Vagina (tissue), 2 donors: ENCODE measurements at regions not wholly inside any gene's neighbourhood (a gene's known extent, or its start where the extent isn't known, plus 50 kb on each side); places are given as distances from the start of the nearest gene placed in this dataset.
A peak's percentile ranks its signal among the peaks of the same experiment; 100 is the strongest.
"Not testable (repeated sequence)": the region's sequence is repeated elsewhere in the genome, so short reads cannot be mapped to it uniquely, and the experiment has no call there.

ENCODE experiments used
- DNase-seq, 2 donors: peaks; one replicate each; pipeline ENCODE4 v3.0.0-alpha.2; 2017; ENCODE audit errors: extremely low spot score in 2 of 2
- H3K27ac ChIP-seq: fragments of 200-600 bp; sonication (generic); one replicate; pipeline ENCODE4 v1.5.1; 2019
- H3K27me3 ChIP-seq: fragments of 200-600 bp; sonication (generic); one replicate; pipeline ENCODE4 v1.5.1; 2019
- H3K36me3 ChIP-seq, 2 donors: fragments of 200-600 bp; sonication (generic); one replicate each; pipeline ENCODE4 v1.5.1; 2017 to 2019
- H3K4me1 ChIP-seq: fragments of 200-600 bp; sonication (generic); one replicate; pipeline ENCODE4 v1.5.1; 2019
- H3K4me3 ChIP-seq, 2 donors: fragments of 200-600 bp; sonication (generic); 1 replicate in 1 of 2; 2 replicates in 1 of 2; pipeline ENCODE4 v1.5.1; 2016 to 2019
- H3K9me3 ChIP-seq: fragments of 200-600 bp; sonication (generic); one replicate; pipeline ENCODE4 v1.5.1; 2019
- CTCF ChIP-seq, 3 experiments: fragments of 450-650 bp in 2 of 3; fragments of 200-600 bp in 1 of 3; sonication (generic) in 1 of 3; IDR thresholded peaks; one replicate each; pipeline ENCODE4 v1.5.1; 2017 to 2019; ENCODE audit warnings: antibody characterized with exemption in 3 of 3, mild to moderate bottlenecking in 2 of 3, moderate library complexity in 2 of 3
- POLR2A ChIP-seq, 2 donors: fragments of 450-650 bp; IDR thresholded peaks; one replicate each; pipeline ENCODE4 v1.6.1; 2017; ENCODE audit warnings: antibody characterized with exemption in 2 of 2, mild to moderate bottlenecking in 2 of 2, moderate library complexity in 2 of 2
- POLR2AphosphoS5 ChIP-seq, 2 donors: sonication (generic); formaldehyde crosslinking; IDR thresholded peaks; one replicate each; pipeline ENCODE4 v1.9.0; 2017; ENCODE audit warnings: antibody characterized with exemption in 2 of 2, mild to moderate bottlenecking in 2 of 2, low read depth in 1 of 2; ENCODE audit not compliant: insufficient read depth in 1 of 2
- intact Hi-C: fragments of 100-400 bp; cut with DNase I; formaldehyde crosslinking; loops from one replicate; pipeline ENCODE4 v1.15.1; 2023

- no peaks in the 10 kb centered on the region for H3K4me1 ChIP-seq
- no peak overlapping the region for H3K4me3 ChIP-seq
- TF ChIP-seq POLR2A (IDR thresholded peaks at IDR 0.05), result no peak
- TF ChIP-seq CTCF (IDR thresholded peaks at IDR 0.05), result no peak
- no peak for TF ChIP-seq POLR2AphosphoS5 (IDR thresholded peaks at IDR 0.05; ENCODE audit: insufficient read depth in 1 of 2, low read depth in 1 of 2)
- intact Hi-C loops, result no loop called here
- no peaks in the 10 kb centered on the region for H3K36me3 ChIP-seq
- no peaks in the 10 kb centered on the region for H3K27me3 ChIP-seq
- H3K27ac ChIP-seq, result no peak overlapping the region
- peak in 1 of 2 donors; percentile 29 for DNase-seq
- no peaks in the 10 kb centered on the region for H3K9me3 ChIP-seq
Measured at GRCh38 chr12:128109636-128110035, 157.3 kb upstream of the TMEM132C start.

GRCh38 chr12:128111333-128111732, 155.6 kb upstream of the TMEM132C start:
- H3K36me3 ChIP-seq, result no peaks in the 10 kb centered on the region

GRCh38 chr12:128111951-128112350, 155.0 kb upstream of the TMEM132C start:
- H3K9me3 ChIP-seq, result no peaks in the 10 kb centered on the region
- TF ChIP-seq POLR2AphosphoS5 (IDR thresholded peaks at IDR 0.05; ENCODE audit: insufficient read depth in 1 of 2, low read depth in 1 of 2) (no peak), POLR2A (IDR thresholded peaks at IDR 0.05) (no peak), CTCF (IDR thresholded peaks at IDR 0.05) (no peak)
- no peak for DNase-seq
- H3K36me3 ChIP-seq, result no peaks in the 10 kb centered on the region
- no peak overlapping the region for H3K4me3 ChIP-seq
- no peaks in the 10 kb centered on the region for H3K27me3 ChIP-seq
- intact Hi-C loops, result no loop called here
- H3K4me1 ChIP-seq, result no peaks in the 10 kb centered on the region
- H3K27ac ChIP-seq, result no peak overlapping the region

More at GRCh38 chr12:128111333-128111732, 155.6 kb upstream of the TMEM132C start:
- no peak overlapping the region for H3K4me3 ChIP-seq
- no peaks in the 10 kb centered on the region for H3K27me3 ChIP-seq
- no peaks in the 10 kb centered on the region for H3K4me1 ChIP-seq
- H3K27ac ChIP-seq, result no peak overlapping the region
- intact Hi-C loops, result no loop called here
- TF ChIP-seq CTCF (IDR thresholded peaks at IDR 0.05) (no peak), POLR2AphosphoS5 (IDR thresholded peaks at IDR 0.05; ENCODE audit: insufficient read depth in 1 of 2, low read depth in 1 of 2) (no peak), POLR2A (IDR thresholded peaks at IDR 0.05) (no peak)
- DNase-seq, result no peak
- no peaks in the 10 kb centered on the region for H3K9me3 ChIP-seq

GRCh38 chr12:128113250-128113649, 153.7 kb upstream of the TMEM132C start:
- H3K27ac ChIP-seq, H3K9me3 ChIP-seq, intact Hi-C loops, H3K27me3 ChIP-seq, H3K4me1 ChIP-seq, DNase-seq, H3K4me3 ChIP-seq, H3K36me3 ChIP-seq: not testable (repeated sequence)

GRCh38 chr12:128114485-128114884, 152.5 kb upstream of the TMEM132C start:
- Histone ChIP-seq H3K27me3 (no peaks in the 10 kb centered on the region), H3K27ac (no peak overlapping the region), H3K36me3 (no peaks in the 10 kb centered on the region), H3K4me1 (no peaks in the 10 kb centered on the region), H3K4me3 (no peak overlapping the region), H3K9me3 (no peaks in the 10 kb centered on the region)
- no peak for DNase-seq
- no peak for TF ChIP-seq CTCF (IDR thresholded peaks at IDR 0.05)
- no peak for TF ChIP-seq POLR2AphosphoS5 (IDR thresholded peaks at IDR 0.05; ENCODE audit: insufficient read depth in 1 of 2, low read depth in 1 of 2)
- intact Hi-C loops, result no loop called here

- no peaks in the 10 kb centered on the region for H3K9me3 ChIP-seq
- H3K27ac ChIP-seq, result no peak overlapping the region
- H3K36me3 ChIP-seq, result no peaks in the 10 kb centered on the region
- H3K4me1 ChIP-seq, result no peaks in the 10 kb centered on the region
- intact Hi-C loops, result no loop called here
- no peak for DNase-seq
- no peak overlapping the region for H3K4me3 ChIP-seq
- no peaks in the 10 kb centered on the region for H3K27me3 ChIP-seq
- TF ChIP-seq POLR2AphosphoS5 (IDR thresholded peaks at IDR 0.05; ENCODE audit: insufficient read depth in 1 of 2, low read depth in 1 of 2) (no peak), POLR2A (IDR thresholded peaks at IDR 0.05) (no peak), CTCF (IDR thresholded peaks at IDR 0.05) (no peak)
Measured at GRCh38 chr12:128116537-128116936, 150.4 kb upstream of the TMEM132C start.
